ENCODE measurements at regions not wholly inside any gene's neighbourhood (a gene's known extent, or its start where the extent isn't known, plus 50 kb on each side); places are given as distances from the start of the nearest gene placed in this dataset.

- no peak overlapping the region for H3K9ac ChIP-seq (ENCODE audit: low read depth in 1 of 2, low read length in 2 of 2)
- peaks cover 0 to 5% (median 0%) of the 10 kb centered on the region in 4 donors for H3K4me1 ChIP-seq (ENCODE audit: control insufficient read depth in 4 of 4, insufficient read depth in 4 of 4, low read length in 3 of 4)
- 88% methylated on average over 8 of the region's 8 CpGs for WGBS
- TF ChIP-seq FOXA2 (IDR thresholded peaks at IDR 0.05) (no peak), HNF4G (IDR thresholded peaks at IDR 0.05) (no peak), YY1 (IDR thresholded peaks at IDR 0.05) (no peak), SP1 (IDR thresholded peaks at IDR 0.05) (no peak), RXRA (IDR thresholded peaks at IDR 0.05) (no peak), TAF1 (conservative IDR thresholded peaks at IDR 0.05) (no peak), JUND (IDR thresholded peaks at IDR 0.05) (no peak), GABPA (IDR thresholded peaks at IDR 0.05 in 1 of 2, conservative IDR thresholded peaks at IDR 0.05 in 1 of 2) (no peak)
- TF ChIP-seq, protein P1, sequence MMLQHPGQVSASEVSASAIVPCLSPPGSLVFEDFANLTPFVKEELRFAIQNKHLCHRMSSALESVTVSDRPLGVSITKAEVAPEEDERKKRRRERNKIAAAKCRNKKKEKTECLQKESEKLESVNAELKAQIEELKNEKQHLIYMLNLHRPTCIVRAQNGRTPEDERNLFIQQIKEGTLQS (IDR thresholded peaks at IDR 0.05): no peak
- TF ChIP-seq, protein P2, sequence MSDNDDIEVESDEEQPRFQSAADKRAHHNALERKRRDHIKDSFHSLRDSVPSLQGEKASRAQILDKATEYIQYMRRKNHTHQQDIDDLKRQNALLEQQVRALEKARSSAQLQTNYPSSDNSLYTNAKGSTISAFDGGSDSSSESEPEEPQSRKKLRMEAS (IDR thresholded peaks at IDR 0.05): no peak
- TF ChIP-seq, protein P3, sequence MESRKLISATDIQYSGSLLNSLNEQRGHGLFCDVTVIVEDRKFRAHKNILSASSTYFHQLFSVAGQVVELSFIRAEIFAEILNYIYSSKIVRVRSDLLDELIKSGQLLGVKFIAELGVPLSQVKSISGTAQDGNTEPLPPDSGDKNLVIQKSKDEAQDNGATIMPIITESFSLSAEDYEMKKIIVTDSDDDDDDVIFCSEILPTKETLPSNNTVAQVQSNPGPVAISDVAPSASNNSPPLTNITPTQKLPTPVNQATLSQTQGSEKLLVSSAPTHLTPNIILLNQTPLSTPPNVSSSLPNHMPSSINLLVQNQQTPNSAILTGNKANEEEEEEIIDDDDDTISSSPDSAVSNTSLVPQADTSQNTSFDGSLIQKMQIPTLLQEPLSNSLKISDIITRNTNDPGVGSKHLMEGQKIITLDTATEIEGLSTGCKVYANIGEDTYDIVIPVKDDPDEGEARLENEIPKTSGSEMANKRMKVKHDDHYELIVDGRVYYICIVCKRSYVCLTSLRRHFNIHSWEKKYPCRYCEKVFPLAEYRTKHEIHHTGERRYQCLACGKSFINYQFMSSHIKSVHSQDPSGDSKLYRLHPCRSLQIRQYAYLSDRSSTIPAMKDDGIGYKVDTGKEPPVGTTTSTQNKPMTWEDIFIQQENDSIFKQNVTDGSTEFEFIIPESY (IDR thresholded peaks at IDR 0.05): no peak
- no peak overlapping the region for H3K4me3 ChIP-seq (ENCODE audit: low read depth in 1 of 3, low read length in 3 of 3)
- H3K27ac ChIP-seq (ENCODE audit: low read depth in 1 of 2, low read length in 2 of 2): no peak overlapping the region
- no peaks in the 10 kb centered on the region for H3K27me3 ChIP-seq (ENCODE audit: control insufficient read depth in 4 of 4, insufficient read depth in 4 of 4, low read length in 3 of 4)
- H3K36me3 ChIP-seq (ENCODE audit: control insufficient read depth in 4 of 4, insufficient read depth in 3 of 4, low read depth in 1 of 4, low read length in 3 of 4): no peaks in the 10 kb centered on the region
- H3K9me3 ChIP-seq (ENCODE audit: control insufficient read depth in 4 of 4, low read length in 3 of 4): no peaks in the 10 kb centered on the region
- DNase-seq (ENCODE audit: low spot score): no peak
These were observed 199.4 kb downstream of the CYRIA start for GRCh38 chr2:16466133-16466820.

GRCh38 chr2:16464641-16465040 lies 201.0 kb downstream of the CYRIA start:
- H3K9me3 ChIP-seq (ENCODE audit: control insufficient read depth in 4 of 4, low read length in 3 of 4): no peaks in the 10 kb centered on the region
- no peak for DNase-seq (ENCODE audit: low spot score)
- H3K27me3 ChIP-seq (ENCODE audit: control insufficient read depth in 4 of 4, insufficient read depth in 4 of 4, low read length in 3 of 4): no peaks in the 10 kb centered on the region
- TF ChIP-seq, protein P1 (IDR thresholded peaks at IDR 0.05): no peak
- TF ChIP-seq HNF4G (IDR thresholded peaks at IDR 0.05) (no peak), FOXA2 (IDR thresholded peaks at IDR 0.05) (no peak), EGR1 (IDR thresholded peaks at IDR 0.05; ENCODE audit: low read depth in 2 of 2) (no peak), HNF4A (conservative IDR thresholded peaks at IDR 0.05) (peak; percentile 41 to 54)
- H3K9ac ChIP-seq (ENCODE audit: low read depth in 1 of 2, low read length in 2 of 2): no peak overlapping the region
- no peaks in the 10 kb centered on the region for H3K36me3 ChIP-seq (ENCODE audit: control insufficient read depth in 4 of 4, insufficient read depth in 3 of 4, low read depth in 1 of 4, low read length in 3 of 4)
- peaks cover 0 to 5% (median 0%) of the 10 kb centered on the region in 4 donors for H3K4me1 ChIP-seq (ENCODE audit: control insufficient read depth in 4 of 4, insufficient read depth in 4 of 4, low read length in 3 of 4)
- H3K27ac ChIP-seq (ENCODE audit: low read depth in 1 of 2, low read length in 2 of 2): no peak overlapping the region
- 31% methylated on average over 3 of the region's 3 CpGs for WGBS
- H3K4me3 ChIP-seq (ENCODE audit: low read depth in 1 of 3, low read length in 3 of 3): no peak overlapping the region

DNA sequence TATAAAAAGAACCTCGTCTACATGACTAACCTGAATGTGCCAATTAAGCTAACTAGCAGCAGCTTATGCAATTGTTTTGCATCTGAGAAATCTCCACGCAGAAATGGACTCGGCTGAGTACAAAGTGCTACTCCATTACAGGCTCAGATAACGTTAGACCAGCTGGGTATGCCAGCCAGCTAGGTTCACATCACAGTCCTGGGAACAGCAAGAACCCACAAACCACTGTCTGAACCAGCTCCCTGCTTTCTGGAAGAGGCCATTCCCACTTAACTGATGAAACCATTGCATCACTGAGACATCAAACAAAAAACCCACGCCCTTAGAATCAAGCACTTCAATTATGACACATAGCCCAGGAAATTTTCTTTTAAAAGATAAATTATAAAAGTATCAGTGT lies 202.7 kb downstream of the CYRIA start:
- H3K36me3 ChIP-seq (ENCODE audit: control insufficient read depth in 4 of 4, insufficient read depth in 3 of 4, low read depth in 1 of 4, low read length in 3 of 4): no peaks in the 10 kb centered on the region
- H3K9me3 ChIP-seq (ENCODE audit: control insufficient read depth in 4 of 4, low read length in 3 of 4): no peaks in the 10 kb centered on the region
- no peak overlapping the region for H3K9ac ChIP-seq (ENCODE audit: low read depth in 1 of 2, low read length in 2 of 2)
- 30% methylated on average over 5 of the region's 5 CpGs for whole genome bisulfite sequencing
- H3K27ac ChIP-seq (ENCODE audit: low read depth in 1 of 2, low read length in 2 of 2): no peak overlapping the region
- DNase-seq (ENCODE audit: low spot score): no peak
- peaks cover 0 to 5% (median 0%) of the 10 kb centered on the region in 4 donors for H3K4me1 ChIP-seq (ENCODE audit: control insufficient read depth in 4 of 4, insufficient read depth in 4 of 4, low read length in 3 of 4)
- no peak overlapping the region for H3K4me3 ChIP-seq (ENCODE audit: low read depth in 1 of 3, low read length in 3 of 3)
- TF ChIP-seq RXRA (IDR thresholded peaks at IDR 0.05) (peak in 1 of 2 donors; percentile 13), YY1 (IDR thresholded peaks at IDR 0.05) (peak; percentile 48), HNF4A (conservative IDR thresholded peaks at IDR 0.05) (peak; percentile 55 to 72), JUND (IDR thresholded peaks at IDR 0.05) (no peak)
- TF ChIP-seq, protein P3 (IDR thresholded peaks at IDR 0.05): no peak
- TF ChIP-seq, protein P1 (IDR thresholded peaks at IDR 0.05): no peak
- no peaks in the 10 kb centered on the region for H3K27me3 ChIP-seq (ENCODE audit: control insufficient read depth in 4 of 4, insufficient read depth in 4 of 4, low read length in 3 of 4)
